ENCODE measurements at regions not wholly inside any gene's neighbourhood (a gene's known extent, or its start where the extent isn't known, plus 50 kb on each side); places are given as distances from the start of the nearest gene placed in this dataset.

GRCh38 chr7:16035392-16035791 is 348.9 kb upstream of the MEOX2 start:
- TF ChIP-seq, protein P1, sequence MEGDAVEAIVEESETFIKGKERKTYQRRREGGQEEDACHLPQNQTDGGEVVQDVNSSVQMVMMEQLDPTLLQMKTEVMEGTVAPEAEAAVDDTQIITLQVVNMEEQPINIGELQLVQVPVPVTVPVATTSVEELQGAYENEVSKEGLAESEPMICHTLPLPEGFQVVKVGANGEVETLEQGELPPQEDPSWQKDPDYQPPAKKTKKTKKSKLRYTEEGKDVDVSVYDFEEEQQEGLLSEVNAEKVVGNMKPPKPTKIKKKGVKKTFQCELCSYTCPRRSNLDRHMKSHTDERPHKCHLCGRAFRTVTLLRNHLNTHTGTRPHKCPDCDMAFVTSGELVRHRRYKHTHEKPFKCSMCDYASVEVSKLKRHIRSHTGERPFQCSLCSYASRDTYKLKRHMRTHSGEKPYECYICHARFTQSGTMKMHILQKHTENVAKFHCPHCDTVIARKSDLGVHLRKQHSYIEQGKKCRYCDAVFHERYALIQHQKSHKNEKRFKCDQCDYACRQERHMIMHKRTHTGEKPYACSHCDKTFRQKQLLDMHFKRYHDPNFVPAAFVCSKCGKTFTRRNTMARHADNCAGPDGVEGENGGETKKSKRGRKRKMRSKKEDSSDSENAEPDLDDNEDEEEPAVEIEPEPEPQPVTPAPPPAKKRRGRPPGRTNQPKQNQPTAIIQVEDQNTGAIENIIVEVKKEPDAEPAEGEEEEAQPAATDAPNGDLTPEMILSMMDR (IDR thresholded peaks at IDR 0.05) = no peak
- no peak for TF ChIP-seq POLR2A (IDR thresholded peaks at IDR 0.05)
